ENCODE measurements at regions not wholly inside any gene's neighbourhood (a gene's known extent, or its start where the extent isn't known, plus 50 kb on each side); places are given as distances from the start of the nearest gene placed in this dataset.

GRCh38 chr4:19425146-19425545, 826.6 kb upstream of the SLIT2 start:
- no peak for DNase-seq (ENCODE audit: low spot score)
- Mint-ChIP-seq H3K4me1 (ENCODE audit: unreplicated experiment) (no peaks in the 10 kb centered on the region), H3K27ac (ENCODE audit: unreplicated experiment) (no peak overlapping the region), H3K4me3 (ENCODE audit: unreplicated experiment) (no peak overlapping the region), H3K9me3 (ENCODE audit: unreplicated experiment) (no peaks in the 10 kb centered on the region), H3K27me3 (ENCODE audit: unreplicated experiment) (no peaks in the 10 kb centered on the region), H3K36me3 (ENCODE audit: low read depth, unreplicated experiment) (peaks cover 7% of the 10 kb centered on the region)
- TF ChIP-seq, protein P1, sequence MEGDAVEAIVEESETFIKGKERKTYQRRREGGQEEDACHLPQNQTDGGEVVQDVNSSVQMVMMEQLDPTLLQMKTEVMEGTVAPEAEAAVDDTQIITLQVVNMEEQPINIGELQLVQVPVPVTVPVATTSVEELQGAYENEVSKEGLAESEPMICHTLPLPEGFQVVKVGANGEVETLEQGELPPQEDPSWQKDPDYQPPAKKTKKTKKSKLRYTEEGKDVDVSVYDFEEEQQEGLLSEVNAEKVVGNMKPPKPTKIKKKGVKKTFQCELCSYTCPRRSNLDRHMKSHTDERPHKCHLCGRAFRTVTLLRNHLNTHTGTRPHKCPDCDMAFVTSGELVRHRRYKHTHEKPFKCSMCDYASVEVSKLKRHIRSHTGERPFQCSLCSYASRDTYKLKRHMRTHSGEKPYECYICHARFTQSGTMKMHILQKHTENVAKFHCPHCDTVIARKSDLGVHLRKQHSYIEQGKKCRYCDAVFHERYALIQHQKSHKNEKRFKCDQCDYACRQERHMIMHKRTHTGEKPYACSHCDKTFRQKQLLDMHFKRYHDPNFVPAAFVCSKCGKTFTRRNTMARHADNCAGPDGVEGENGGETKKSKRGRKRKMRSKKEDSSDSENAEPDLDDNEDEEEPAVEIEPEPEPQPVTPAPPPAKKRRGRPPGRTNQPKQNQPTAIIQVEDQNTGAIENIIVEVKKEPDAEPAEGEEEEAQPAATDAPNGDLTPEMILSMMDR (IDR thresholded peaks at IDR 0.05; ENCODE audit: unreplicated experiment), result no peak

- TF ChIP-seq, protein P1 (IDR thresholded peaks at IDR 0.05; ENCODE audit: unreplicated experiment), result no peak
- H3K4me3 Mint-ChIP-seq (ENCODE audit: unreplicated experiment), result no peak overlapping the region
- H3K27me3 Mint-ChIP-seq (ENCODE audit: unreplicated experiment), result peaks cover 4% of the 10 kb centered on the region
- no peak for DNase-seq (ENCODE audit: low spot score)
- peaks cover 10% of the 10 kb centered on the region for H3K4me1 Mint-ChIP-seq (ENCODE audit: unreplicated experiment)
- no peaks in the 10 kb centered on the region for H3K9me3 Mint-ChIP-seq (ENCODE audit: unreplicated experiment)
- no peak overlapping the region for H3K27ac Mint-ChIP-seq (ENCODE audit: unreplicated experiment)
- H3K36me3 Mint-ChIP-seq (ENCODE audit: low read depth, unreplicated experiment), result no peaks in the 10 kb centered on the region
Measured at GRCh38 chr4:19417256-19417655, 834.4 kb upstream of the SLIT2 start.

- H3K36me3 Mint-ChIP-seq (ENCODE audit: low read depth, unreplicated experiment), result no peaks in the 10 kb centered on the region
Measured at GRCh38 chr4:19416146-19416545, 835.6 kb upstream of the SLIT2 start.

GRCh38 chr4:19408490-19408889, 843.2 kb upstream of the SLIT2 start:
- no peak for DNase-seq (ENCODE audit: low spot score)
- no peak overlapping the region for H3K4me3 Mint-ChIP-seq (ENCODE audit: unreplicated experiment)
- no peaks in the 10 kb centered on the region for H3K9me3 Mint-ChIP-seq (ENCODE audit: unreplicated experiment)
- no peaks in the 10 kb centered on the region for H3K4me1 Mint-ChIP-seq (ENCODE audit: unreplicated experiment)
- no peaks in the 10 kb centered on the region for H3K27me3 Mint-ChIP-seq (ENCODE audit: unreplicated experiment)
- TF ChIP-seq, protein P1 (IDR thresholded peaks at IDR 0.05; ENCODE audit: unreplicated experiment), result no peak
- no peaks in the 10 kb centered on the region for H3K36me3 Mint-ChIP-seq (ENCODE audit: low read depth, unreplicated experiment)
- H3K27ac Mint-ChIP-seq (ENCODE audit: unreplicated experiment), result no peak overlapping the region

More at GRCh38 chr4:19416146-19416545, 835.6 kb upstream of the SLIT2 start:
- DNase-seq (ENCODE audit: low spot score), result no peak
- TF ChIP-seq, protein P1 (IDR thresholded peaks at IDR 0.05; ENCODE audit: unreplicated experiment), result no peak
- Mint-ChIP-seq H3K4me1 (ENCODE audit: unreplicated experiment) (peaks cover 10% of the 10 kb centered on the region), H3K9me3 (ENCODE audit: unreplicated experiment) (no peaks in the 10 kb centered on the region), H3K4me3 (ENCODE audit: unreplicated experiment) (no peak overlapping the region), H3K27me3 (ENCODE audit: unreplicated experiment) (peaks cover 4% of the 10 kb centered on the region), H3K27ac (ENCODE audit: unreplicated experiment) (no peak overlapping the region)

- H3K9me3 Mint-ChIP-seq (ENCODE audit: unreplicated experiment), result no peaks in the 10 kb centered on the region
- H3K4me1 Mint-ChIP-seq (ENCODE audit: unreplicated experiment), result no peaks in the 10 kb centered on the region
- H3K36me3 Mint-ChIP-seq (ENCODE audit: low read depth, unreplicated experiment), result no peaks in the 10 kb centered on the region
- no peak overlapping the region for H3K27ac Mint-ChIP-seq (ENCODE audit: unreplicated experiment)
- DNase-seq (ENCODE audit: low spot score), result no peak
- TF ChIP-seq, protein P1 (IDR thresholded peaks at IDR 0.05; ENCODE audit: unreplicated experiment), result no peak
- H3K4me3 Mint-ChIP-seq (ENCODE audit: unreplicated experiment), result no peak overlapping the region
- no peaks in the 10 kb centered on the region for H3K27me3 Mint-ChIP-seq (ENCODE audit: unreplicated experiment)
Measured at GRCh38 chr4:19406789-19407188, 844.9 kb upstream of the SLIT2 start.

Data from endothelial cell (in vitro differentiated cells).